Nucleus accumbens (tissue), 56 donors: ENCODE measurements at regions not wholly inside any gene's neighbourhood (a gene's known extent, or its start where the extent isn't known, plus 50 kb on each side); places are given as distances from the start of the nearest gene placed in this dataset.

ENCODE experiments used
- DNase-seq, 56 donors: peaks; one replicate each; lab custom pipeline; 2025; lab: John Stamatoyannopoulos, UW

DNA sequence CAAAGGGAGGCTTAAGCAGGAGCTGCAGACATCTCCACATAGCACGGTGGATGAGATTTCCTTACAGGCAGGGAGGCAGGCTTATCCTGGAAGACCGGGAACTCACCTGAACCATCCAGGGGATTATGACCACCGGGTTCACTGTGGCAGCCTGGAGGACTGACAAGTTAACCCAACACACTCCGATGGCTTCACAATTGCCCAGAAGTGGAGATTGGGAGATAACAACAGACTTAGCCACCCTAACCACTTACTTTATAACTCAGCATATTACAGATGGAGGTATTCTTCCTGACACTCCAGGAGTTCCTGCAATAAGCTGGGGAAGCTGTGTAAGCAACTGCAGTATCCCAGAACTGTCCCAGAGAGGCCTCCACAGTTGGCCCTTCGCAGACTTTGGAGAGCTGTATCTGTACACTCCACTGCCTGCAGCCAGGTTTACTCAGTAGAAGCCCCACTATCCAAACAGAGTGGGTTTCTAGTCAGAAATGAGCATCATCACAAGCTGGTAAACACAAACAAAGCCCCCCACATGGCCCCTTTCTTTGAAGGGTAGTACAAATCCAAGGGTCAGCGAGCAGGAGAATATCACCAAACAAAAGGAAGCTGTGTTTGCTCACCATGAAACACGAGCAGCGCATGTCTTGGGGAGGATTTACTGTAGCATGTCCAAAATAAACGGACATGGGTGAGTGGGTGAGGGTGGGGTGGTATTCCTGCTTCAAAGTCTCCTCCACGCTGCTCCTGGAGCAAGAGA lies 462.2 kb downstream of the RASEF start:
- DNase-seq = no peak

DNA sequence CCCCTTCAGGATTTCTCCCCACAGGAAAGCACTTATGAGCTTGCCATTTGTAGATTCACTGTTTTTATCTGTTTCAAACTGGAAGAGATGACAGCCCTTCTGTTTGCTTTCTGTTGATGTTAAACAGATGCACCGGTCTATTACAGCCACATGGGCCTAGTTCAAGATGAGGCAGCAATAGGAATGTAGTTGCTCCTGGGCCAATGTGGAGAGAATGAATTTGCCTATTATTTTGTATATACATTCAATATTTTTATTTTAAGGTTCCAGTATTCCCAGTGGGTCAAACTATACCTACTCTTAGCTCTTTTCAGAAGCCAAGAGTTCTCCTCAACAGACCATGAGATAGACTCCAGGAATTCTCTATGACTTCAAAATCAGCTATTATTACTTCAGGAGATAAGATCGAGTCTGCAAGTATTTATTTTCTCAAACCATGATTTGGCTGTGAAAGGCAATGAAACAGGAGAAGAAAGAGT lies 461.6 kb downstream of the RASEF start:
- no peak for DNase-seq

DNA sequence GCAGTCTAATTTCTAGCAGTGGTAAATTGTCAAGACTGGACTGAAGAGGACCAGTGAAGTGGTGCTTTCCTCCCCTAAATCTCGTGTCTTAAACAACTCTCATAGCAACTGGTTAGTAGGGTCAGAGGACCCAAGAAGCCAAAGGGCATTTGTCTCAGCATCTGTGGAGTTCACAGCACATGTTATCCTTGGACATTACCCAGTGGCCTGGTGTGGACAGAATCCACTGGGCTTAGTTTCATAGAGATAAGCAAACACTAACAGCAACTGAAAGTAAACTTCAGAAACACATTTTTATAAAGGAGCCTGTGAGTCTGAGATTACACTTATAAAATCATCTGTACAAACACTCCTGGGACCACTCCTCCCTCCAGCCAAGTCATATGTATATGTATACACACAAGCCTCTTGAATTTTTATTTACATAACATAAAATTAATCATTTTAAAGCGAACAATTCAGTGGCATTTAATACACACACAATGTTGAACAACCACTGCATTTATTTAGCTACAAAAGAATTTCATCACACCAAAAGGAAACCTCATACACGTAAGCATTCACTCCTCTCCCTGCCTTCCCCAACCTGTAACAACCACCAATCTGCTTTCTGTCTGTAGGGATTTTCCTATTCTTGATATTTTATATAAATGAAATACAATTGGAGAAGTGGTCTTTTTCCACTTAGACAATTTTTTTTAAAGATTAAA lies 457.8 kb downstream of the RASEF start:
- no peak for DNase-seq

DNA sequence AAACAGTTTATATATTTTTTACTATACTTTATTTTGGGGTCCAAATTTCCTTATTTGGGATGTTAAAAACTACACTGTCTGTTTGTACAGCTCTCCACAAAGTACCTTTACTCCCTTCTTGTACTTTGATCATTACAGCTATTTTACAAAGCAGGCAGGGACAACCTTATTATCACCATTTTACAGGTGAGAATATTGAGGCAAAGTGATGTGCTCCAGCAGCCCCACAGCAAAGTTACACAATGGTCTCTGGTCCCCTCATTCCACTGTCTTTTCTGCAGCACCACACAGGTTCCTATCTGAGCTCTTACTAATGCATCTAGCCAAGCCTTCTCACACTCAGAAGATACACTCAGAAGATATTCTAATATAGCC lies 457.3 kb downstream of the RASEF start:
- DNase-seq = no peak

DNA sequence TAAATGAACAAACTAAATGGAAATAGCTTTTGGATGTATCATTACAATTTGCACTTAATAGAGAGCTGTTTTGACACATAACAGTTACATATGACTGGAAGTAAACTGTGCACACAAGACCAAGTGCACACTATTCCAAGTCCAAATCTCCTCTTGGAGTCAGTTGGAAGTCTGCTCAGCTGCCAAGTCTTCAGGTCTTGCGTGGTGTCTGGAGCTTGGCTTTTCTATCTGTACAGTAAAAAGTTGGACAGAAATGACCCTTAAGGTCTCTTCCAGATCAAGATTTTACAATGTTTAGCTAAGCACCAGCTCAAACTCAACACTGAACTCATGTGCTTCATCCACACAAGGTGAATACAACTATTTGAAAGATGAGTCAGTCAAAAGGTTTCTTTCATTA lies 456.9 kb downstream of the RASEF start:
- no peak for DNase-seq

DNA sequence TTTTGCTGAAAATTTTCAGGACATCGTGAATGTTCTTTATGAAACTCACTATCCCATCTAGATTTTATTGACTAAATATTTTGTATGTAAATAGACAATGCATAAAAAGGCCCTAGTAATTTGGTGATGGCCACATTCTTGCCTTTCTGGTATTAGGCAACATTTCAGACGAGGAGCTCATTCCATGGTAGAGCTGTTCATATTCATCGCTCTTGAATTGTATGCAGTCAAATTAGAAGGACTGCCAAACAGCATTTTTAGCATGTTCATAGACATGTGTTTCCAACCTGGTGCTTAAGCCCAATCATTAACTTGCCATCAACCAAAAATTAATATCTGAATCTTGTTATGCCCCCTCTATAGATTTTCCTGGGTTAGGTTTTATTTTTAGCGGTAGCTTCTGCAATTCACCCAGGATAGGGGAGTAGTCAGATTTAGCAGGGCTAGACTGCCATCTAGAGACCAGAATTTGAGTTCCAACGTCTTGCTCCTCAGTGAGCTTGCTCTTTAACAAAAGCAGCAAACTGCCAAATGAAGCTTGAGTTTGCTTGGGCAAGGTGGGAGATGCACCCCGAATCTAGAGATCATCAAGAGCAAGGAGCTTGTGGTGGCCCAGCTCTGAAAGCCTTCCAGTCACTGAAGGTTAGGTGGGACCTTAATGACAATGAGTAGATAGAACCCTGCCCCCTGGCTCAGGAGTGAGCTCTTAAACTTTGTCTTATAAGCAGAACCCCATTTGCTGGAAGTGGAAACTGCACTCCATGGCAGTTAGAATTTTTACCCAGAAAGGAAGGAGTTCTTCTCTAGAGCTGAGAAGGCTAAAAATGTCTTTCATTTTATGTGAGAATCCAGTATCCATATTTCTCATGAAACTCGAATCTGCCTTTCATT lies 456.2 kb downstream of the RASEF start:
- peak in 13 of 56 donors; percentile 0 to 22 (median 2) for DNase-seq

DNA sequence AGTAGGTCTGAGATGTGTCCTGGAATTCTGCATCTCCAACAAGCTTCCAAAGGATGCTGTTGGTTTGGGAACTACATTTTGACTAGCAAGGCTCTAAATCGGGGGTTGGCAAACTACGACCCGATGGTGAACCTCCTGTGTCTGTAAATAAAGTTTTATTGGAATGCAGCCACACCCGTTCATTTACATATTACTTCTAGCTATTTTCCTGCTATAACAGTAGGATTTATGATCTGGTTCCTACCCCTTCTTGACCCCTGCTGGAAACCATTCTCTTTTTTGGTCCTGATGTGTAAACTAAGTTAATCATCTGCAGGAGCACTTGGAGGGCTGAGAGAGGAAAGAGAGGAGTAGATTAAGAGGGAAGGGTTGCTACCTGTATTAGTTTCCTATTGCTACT lies 454.5 kb downstream of the RASEF start:
- DNase-seq = no peak

DNA sequence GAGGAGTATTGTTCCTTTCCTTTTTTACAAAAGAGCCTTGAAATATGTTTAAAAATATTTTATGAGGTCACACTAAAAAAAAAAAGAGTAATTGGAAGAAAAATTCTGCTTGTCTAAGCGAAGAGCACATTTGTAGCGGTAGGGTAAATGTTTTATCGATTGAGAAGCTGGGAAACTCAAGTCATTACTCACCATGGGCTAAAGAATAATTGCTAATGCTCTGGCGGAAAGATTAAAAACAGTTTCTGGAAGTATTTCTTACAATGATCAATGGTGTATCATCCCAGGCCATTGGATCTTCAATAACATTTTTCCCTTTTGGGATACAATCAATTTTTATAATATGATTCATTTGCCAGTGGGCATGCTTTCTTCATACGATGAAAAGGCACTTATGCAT lies 450.0 kb downstream of the RASEF start:
- no peak for DNase-seq

DNA sequence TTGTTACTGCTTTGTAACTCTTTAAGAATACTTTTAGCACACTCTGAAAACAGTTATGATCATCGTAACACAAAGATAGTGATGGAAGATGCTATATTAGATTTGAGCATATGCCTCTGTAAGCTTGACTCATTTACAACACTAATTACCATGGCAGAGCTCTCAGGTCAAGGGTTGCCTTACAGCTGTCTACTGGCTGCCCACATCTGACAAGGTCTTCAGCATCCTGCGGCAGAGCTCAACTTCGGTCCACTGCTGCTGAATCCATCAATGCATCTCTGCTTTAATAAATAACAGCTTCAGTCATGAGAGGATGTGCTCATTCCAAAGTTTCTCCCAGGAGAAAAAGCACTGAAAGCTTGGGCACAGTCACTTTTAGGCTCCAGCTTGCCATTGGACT lies 449.4 kb downstream of the RASEF start:
- no peak for DNase-seq

DNA sequence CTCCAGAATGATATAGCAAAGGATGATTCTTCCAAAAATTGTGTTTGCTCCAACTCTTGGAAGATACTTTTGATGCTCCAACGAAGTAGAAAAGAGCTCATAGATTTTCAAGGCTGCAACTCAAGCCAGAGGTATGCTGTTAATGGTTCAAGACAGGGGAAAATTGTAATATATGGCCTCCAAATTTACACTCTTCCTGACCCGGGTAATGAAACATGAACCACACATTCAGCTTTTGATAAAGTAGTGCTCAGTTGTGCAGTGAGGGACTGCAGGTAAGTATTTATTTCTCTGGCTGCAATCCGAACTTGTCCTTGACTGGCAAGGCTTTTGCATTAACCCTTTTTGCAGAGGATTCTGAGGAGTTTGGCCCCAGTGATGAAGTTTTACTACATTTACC lies 446.4 kb downstream of the RASEF start:
- DNase-seq = no peak

DNA sequence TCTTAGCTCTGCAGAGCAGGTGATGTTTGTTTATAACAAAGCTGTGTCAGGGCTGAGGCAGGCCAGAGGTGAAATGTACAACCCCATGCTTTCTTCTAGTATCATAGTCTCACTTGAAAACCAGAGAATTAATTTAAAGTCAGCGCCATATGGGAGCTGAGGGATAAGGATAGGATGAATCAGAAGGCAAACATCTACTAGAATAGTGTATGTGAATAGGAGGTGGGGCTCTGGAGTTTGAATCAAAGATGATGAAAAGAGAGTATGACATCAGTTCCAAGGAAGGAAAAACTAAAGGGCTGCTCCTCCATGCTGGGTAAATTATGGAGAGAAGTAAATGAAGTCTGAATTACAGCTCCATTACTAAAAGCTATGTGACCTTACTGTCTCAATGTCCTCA lies 441.5 kb downstream of the RASEF start:
- no peak for DNase-seq

DNA sequence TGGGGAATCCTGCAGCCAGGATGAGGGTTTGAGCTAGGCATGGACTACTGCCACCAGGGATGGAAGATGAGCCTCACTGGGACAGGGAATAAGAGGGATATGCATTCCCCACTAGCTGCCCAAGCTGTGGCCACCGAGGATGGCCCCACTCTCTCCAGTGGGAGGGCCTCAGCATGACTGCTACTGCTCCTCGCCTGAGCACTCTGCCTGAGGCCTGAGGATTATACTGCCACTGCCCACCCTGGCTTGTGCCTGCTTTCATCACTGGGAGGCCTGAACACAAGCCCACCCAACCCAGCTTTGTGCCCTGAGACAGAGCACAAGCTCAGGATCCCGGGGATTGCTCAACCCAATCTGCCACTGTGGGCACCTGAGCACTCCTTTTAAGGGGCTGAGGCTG lies 425.6 kb downstream of the RASEF start:
- no peak for DNase-seq

DNA sequence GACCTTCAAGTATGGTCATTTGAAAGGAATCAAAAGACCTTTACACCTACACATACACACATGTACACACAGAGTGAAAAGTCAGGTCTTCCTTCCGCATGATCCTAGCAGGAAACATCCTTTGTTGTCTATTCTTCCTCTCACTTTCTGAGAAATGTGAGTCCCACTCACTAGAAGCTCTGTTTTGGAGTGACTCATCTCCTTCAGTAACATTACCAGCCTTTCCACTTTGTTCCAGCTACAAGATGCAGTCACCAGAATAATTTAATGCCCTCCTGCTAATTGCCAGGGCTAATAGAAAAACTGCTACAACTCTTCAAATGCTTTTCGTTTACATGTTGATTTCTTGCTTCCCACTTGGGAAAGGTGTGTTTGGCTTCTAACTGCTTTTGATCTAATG lies 417.3 kb downstream of the RASEF start:
- DNase-seq = no peak

DNA sequence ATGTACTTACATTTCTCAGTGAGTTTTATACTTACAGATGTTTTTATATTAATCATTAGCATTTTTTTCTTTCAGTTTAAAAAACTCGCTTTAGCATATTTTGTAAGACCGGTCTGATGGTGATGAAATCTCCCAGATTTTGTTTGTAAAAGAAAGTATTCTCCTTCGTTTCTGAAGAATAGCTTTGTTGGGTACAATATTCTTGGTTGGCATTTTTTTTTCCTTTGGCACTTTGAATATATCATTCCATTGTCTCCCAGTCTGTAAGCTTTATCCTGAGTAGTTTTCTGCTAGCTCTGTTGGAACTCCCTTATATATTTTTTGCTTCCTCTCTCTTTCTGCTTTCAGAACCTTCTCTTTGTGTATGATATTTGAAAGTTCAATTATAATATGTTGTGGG lies 412.6 kb downstream of the RASEF start:
- no peak for DNase-seq

DNA sequence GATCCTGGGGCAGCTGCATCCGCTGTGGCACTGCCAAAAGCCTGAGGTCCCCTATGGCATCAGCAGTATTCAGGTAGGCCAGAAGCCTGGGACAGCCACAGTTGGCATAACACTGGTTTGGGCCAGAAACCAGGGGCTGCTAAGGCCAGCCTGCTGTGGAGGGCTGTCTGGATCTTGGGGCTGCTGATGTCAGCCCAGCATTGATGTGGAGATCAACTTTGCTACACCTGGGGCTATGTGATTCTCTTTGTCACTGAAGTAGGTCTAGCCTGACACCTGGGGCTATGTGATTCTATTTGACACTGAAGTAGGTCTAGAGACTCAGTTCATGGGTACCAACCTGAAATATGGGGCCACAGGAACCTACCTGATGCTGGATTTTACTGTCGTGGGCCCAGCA lies 411.5 kb downstream of the RASEF start:
- DNase-seq = no peak

DNA sequence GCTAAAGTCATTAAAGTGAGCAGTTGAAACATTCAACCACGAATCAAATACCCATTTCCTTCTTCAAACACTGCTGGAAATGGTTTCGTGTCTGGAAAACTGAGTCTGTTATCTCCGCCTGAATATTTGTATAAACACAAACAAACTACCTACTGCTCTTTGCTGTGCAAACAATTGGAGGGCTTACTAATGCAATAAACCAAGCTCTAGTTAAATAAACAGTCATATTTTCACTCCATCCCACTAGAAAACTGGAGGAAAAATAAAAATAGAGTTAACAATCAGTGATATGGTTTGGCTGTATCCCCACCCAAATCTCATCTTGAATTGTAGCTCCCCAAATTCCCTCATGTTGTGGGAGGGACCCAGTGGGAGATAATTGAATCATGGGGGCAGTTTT lies 397.6 kb downstream of the RASEF start:
- no peak for DNase-seq

DNA sequence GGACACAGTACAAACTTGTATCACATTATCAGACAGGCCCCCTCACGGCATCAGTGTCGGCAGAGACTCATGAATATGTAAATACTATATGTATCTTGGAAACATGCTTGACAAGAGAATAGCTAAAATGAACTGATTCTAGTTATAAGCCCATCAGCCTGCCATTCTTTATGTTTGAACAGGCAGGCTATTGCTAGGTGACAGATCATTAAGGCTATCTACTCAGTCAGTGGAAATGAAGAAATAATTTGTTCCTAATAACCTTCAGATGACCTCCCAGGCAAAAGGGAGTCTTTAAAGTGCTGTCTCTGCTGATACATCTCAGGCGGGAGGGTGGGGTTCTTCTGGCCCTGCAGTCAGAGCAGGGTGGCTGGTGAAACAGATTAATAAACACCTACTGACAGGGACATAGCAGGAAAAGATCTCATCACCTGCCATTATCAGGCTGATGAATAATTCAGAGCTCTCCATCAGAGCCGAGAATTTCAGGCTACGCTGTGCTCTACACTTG lies 394.2 kb downstream of the RASEF start:
- no peak for DNase-seq

DNA sequence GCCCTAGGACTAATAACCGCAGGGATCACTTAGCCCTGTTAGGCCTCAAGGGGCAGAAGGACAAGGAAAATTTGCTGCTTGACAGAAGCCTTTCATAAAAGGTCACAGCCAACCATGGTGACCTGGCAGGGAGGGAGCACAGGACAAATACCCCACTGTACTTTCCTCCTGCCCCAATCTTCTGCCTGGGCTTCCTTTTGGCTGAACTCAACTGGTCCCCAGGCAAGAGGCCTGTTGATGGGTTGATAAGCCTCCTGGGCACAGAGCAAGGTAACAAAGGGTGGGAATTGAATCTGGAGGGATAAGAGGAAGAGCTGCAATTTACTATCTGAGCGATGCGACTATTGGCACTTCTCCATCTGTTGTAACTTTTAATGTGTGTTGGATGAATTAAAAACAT lies 392.9 kb downstream of the RASEF start:
- no peak for DNase-seq

DNA sequence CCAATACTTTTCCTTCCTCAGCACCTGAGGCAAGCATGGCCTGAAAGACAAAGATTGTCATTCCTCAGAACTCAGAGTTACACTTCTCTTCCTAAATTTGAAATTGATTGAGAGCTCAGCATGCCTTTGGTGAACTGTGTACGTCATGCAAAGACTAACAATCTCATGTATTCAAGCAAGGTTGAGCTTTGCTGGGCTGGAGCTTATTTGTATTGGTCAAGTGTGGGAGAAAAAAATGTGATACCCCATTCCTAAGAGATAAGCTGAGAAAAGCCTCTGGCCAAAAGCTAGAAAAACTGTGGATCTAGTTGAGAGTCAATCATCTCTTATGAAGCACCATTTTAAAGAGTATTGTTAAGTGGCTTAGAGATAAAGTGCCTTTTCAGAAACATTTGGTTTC lies 392.2 kb downstream of the RASEF start:
- no peak for DNase-seq

DNA sequence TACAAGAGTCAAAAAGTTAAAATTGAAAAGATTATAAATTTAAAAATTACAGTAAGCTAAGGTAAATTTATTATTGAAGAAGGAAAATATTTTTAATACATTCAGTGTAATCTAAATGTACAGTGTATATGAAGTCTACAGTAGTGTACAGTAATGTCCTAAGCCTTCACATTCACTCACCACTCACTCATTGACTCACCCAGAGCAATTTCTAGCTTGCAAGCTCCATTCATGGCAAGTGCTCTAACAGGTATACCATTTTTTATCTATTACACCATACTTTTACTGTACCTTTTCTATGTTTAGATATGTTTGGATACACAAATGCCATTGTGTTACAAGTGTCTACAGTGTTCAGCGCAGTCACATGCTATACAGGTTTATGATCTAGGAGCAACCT lies 389.7 kb downstream of the RASEF start:
- DNase-seq = no peak

DNA sequence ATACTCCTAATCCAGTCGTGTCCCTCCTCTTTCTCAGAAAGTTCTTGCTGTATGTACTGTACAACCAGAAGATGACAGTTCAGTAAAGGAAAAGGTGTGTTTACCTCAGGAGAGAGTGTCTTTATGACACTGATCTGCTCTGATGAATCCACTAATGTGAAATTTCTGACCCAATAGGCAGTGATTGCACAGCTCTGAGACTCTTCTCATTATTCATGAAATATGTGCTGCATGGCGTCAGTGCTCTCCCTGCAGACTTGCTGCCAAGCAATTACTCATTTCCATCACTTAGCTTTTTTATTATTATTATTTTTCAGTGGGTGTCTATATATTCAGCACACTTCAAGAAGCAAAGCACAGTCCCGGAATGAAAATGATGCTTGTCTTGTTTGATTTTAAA lies 389.0 kb downstream of the RASEF start:
- peak in 2 of 56 donors; percentile 2 to 3 for DNase-seq
